Natural killer cell (primary cell): ENCODE measurements at regions not wholly inside any gene's neighbourhood (a gene's known extent, or its start where the extent isn't known, plus 50 kb on each side); places are given as distances from the start of the nearest gene placed in this dataset.

ENCODE experiments used
- ATAC-seq, 3 donors: fragments of 150-1000 bp in 2 of 3; fragments of 200-7000 bp in 1 of 3; cut with Tn5 transposase; 1 replicate in 1 of 3; 2 replicates in 2 of 3; pipeline ENCODE4 v1.10.0; 2021; ENCODE audit warnings: mild to moderate bottlenecking in 2 of 3, moderate library complexity in 2 of 3
- DNase-seq, 2 donors: peaks; one replicate each; pipeline versions ENCODE4 v3.0.0 to v3.0.0-alpha.2; 2013 to 2021; ENCODE audit warnings: mixed read lengths in 1 of 2
- H3K27ac ChIP-seq: one replicate; pipeline ENCODE4 v1.5.1; 2013; ENCODE audit warnings: mild to moderate bottlenecking, low read length
- H3K27me3 ChIP-seq: one replicate; pipeline ENCODE4 v1.6.1; 2013; ENCODE audit warnings: low read length; ENCODE audit not compliant: control insufficient read depth, insufficient read depth
- H3K36me3 ChIP-seq: one replicate; pipeline ENCODE4 v1.6.1; 2013; ENCODE audit warnings: low read length; ENCODE audit not compliant: control insufficient read depth, insufficient read depth
- H3K4me1 ChIP-seq: one replicate; pipeline ENCODE4 v1.6.1; 2013; ENCODE audit warnings: low read length; ENCODE audit not compliant: control insufficient read depth, insufficient read depth
- H3K4me3 ChIP-seq: one replicate; pipeline ENCODE4 v1.5.1; 2013; ENCODE audit warnings: low read length
- H3K9me3 ChIP-seq: one replicate; pipeline ENCODE4 v1.6.1; 2013; ENCODE audit warnings: low read length; ENCODE audit not compliant: control insufficient read depth, insufficient read depth
- H3K27ac Mint-ChIP-seq, 2 donors: one replicate each; pipeline ENCODE4 v1.8.0; 2022; ENCODE audit warnings: mild to moderate bottlenecking in 2 of 2, mixed read lengths in 2 of 2, moderate library complexity in 1 of 2
- H3K27me3 Mint-ChIP-seq, 2 donors: one replicate each; pipeline ENCODE4 v1.8.0; 2022; ENCODE audit warnings: low read depth in 2 of 2, mixed read lengths in 2 of 2
- H3K36me3 Mint-ChIP-seq: one replicate; pipeline ENCODE4 v1.8.0; 2022; ENCODE audit warnings: mixed read lengths
- H3K4me1 Mint-ChIP-seq, 2 donors: one replicate each; pipeline ENCODE4 v1.8.0; 2022; ENCODE audit warnings: mixed read lengths in 2 of 2
- H3K4me3 Mint-ChIP-seq: one replicate; pipeline ENCODE4 v1.8.0; 2022; ENCODE audit warnings: mild to moderate bottlenecking, moderate library complexity, mixed read lengths
- H3K9me3 Mint-ChIP-seq, 2 donors: one replicate each; pipeline ENCODE4 v1.8.0; 2022; ENCODE audit warnings: mixed read lengths in 2 of 2
- CTCF ChIP-seq: fragments of 200-600 bp; IDR thresholded peaks from one replicate; pipeline ENCODE4 v1.8.0; 2022; ENCODE audit warnings: antibody characterized with exemption
- WGBS: methylation state at CpG from one replicate; pipeline ENCODE4 v1.1.7; 2013; ENCODE audit warnings: missing lambda C conversion rate; ENCODE audit not compliant: insufficient coverage; 5-methylcytosine and 5-hydroxymethylcytosine counted together
- intact Hi-C: fragments of 100-400 bp; cut with micrococcal nuclease; formaldehyde crosslinking; loops from one replicate; pipeline ENCODE4 v1.14.2; 2022

GRCh38 chr12:61846765-61847164, 413.4 kb upstream of the USP15 start:
- intact Hi-C loops: no loop called here
- no peak for DNase-seq
- H3K4me1 Mint-ChIP-seq: no peaks in the 10 kb centered on the region
- Histone ChIP-seq H3K4me1 (no peaks in the 10 kb centered on the region), H3K27ac (no peak overlapping the region), H3K9me3 (no peaks in the 10 kb centered on the region), H3K36me3 (no peaks in the 10 kb centered on the region), H3K27me3 (no peaks in the 10 kb centered on the region), H3K4me3 (no peak overlapping the region)
- TF ChIP-seq CTCF: no peak
- ATAC-seq: no peak
- H3K4me3 Mint-ChIP-seq: no peak overlapping the region
- H3K9me3 Mint-ChIP-seq: peaks cover 5 to 6% of the 10 kb centered on the region in 2 donors
- no peaks in the 10 kb centered on the region for H3K36me3 Mint-ChIP-seq
- no peaks in the 10 kb centered on the region for H3K27me3 Mint-ChIP-seq
- WGBS: 78% methylated on average over 4 of the region's 5 CpGs
- no peak overlapping the region for H3K27ac Mint-ChIP-seq

GRCh38 chr12:61848893-61849292, 411.3 kb upstream of the USP15 start:
- no peak for TF ChIP-seq CTCF
- DNase-seq (no peak), ATAC-seq (no peak)
- Histone ChIP-seq H3K4me1 (no peaks in the 10 kb centered on the region), H3K9me3 (no peaks in the 10 kb centered on the region), H3K4me3 (no peak overlapping the region), H3K27me3 (no peaks in the 10 kb centered on the region), H3K36me3 (no peaks in the 10 kb centered on the region), H3K27ac (no peak overlapping the region)
- Mint-ChIP-seq H3K27me3 (no peaks in the 10 kb centered on the region), H3K36me3 (peaks cover 2% of the 10 kb centered on the region), H3K4me3 (no peak overlapping the region), H3K4me1 (no peaks in the 10 kb centered on the region), H3K9me3 (peaks cover 3 to 9% of the 10 kb centered on the region in 2 donors), H3K27ac (no peak overlapping the region)
- intact Hi-C loops: no loop called here
- 89% methylated on average over 6 of the region's 7 CpGs for whole genome bisulfite sequencing

- H3K27ac ChIP-seq: no peak overlapping the region
- DNase-seq (no peak), ATAC-seq (no peak)
- TF ChIP-seq CTCF: no peak
- H3K4me3 ChIP-seq: no peak overlapping the region
- intact Hi-C loops: no loop called here
- Mint-ChIP-seq H3K36me3 (peaks cover 7% of the 10 kb centered on the region), H3K27me3 (no peaks in the 10 kb centered on the region), H3K9me3 (peaks cover 7 to 11% of the 10 kb centered on the region in 2 donors), H3K4me3 (no peak overlapping the region), H3K27ac (no peak overlapping the region), H3K4me1 (no peaks in the 10 kb centered on the region)
- no peaks in the 10 kb centered on the region for H3K4me1 ChIP-seq
- H3K9me3 ChIP-seq: no peaks in the 10 kb centered on the region
- H3K36me3 ChIP-seq: no peaks in the 10 kb centered on the region
- no peaks in the 10 kb centered on the region for H3K27me3 ChIP-seq
These were observed 406.3 kb upstream of the USP15 start for GRCh38 chr12:61853945-61854344.

GRCh38 chr12:61854902-61855301, 405.3 kb upstream of the USP15 start:
- ATAC-seq (no peak), DNase-seq (no peak)
- no peak overlapping the region for H3K27ac Mint-ChIP-seq
- Histone ChIP-seq H3K4me3 (no peak overlapping the region), H3K27me3 (no peaks in the 10 kb centered on the region), H3K4me1 (no peaks in the 10 kb centered on the region), H3K9me3 (no peaks in the 10 kb centered on the region), H3K36me3 (no peaks in the 10 kb centered on the region), H3K27ac (no peak overlapping the region)
- peaks cover 7% of the 10 kb centered on the region for H3K36me3 Mint-ChIP-seq
- no peaks in the 10 kb centered on the region for H3K4me1 Mint-ChIP-seq
- no peak for TF ChIP-seq CTCF
- H3K27me3 Mint-ChIP-seq: no peaks in the 10 kb centered on the region
- no peak overlapping the region for H3K4me3 Mint-ChIP-seq
- intact Hi-C loops: no loop called here
- peaks cover 7 to 11% of the 10 kb centered on the region in 2 donors for H3K9me3 Mint-ChIP-seq
